ENCODE measurements at regions not wholly inside any gene's neighbourhood (a gene's known extent, or its start where the extent isn't known, plus 50 kb on each side); places are given as distances from the start of the nearest gene placed in this dataset.
A peak's percentile ranks its signal among the peaks of the same experiment; 100 is the strongest.
"Not testable (repeated sequence)": the region's sequence is repeated elsewhere in the genome, so short reads cannot be mapped to it uniquely, and the experiment has no call there.

GRCh38 chr12:69131077-69131476 lies 108.3 kb upstream of the CPSF6 start:
- DNase-seq (ENCODE audit: low read depth), result no peak

DNA sequence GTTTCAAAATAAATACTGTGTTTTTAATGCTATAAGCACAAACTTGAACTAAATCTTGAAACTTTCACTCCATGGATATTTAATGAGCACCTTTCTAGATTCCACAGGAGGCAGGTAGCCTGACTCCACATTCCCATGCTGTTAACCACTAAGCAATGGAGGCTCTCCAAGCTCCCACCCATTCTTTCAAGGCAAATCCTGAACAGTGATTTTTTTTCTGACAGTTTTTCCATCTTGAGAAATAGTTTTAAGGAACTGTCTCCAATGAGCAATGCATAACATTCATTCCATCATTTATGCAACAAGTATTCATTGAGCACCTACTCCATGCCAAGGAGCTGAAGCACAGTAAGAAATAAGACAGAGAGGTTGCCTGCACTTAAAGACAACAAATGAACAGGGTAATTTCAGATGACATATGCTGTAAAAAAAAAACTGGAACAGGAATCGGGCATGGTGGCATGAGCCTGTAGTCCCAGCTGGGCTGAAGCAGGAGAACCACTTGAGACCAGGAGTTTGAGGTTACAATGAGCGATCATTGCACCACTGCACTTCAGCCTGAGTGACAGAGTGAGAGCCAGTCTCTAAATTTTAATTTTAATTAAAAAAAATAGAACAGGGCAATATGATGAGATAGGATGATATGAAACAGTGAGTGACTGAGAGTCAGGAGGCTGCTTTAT lies 102.3 kb upstream of the CPSF6 start:
- DNase-seq (ENCODE audit: low read depth), result no peak

GRCh38 chr12:69141074-69141473 lies 98.3 kb upstream of the CPSF6 start:
- no peak for DNase-seq (ENCODE audit: low read depth)

- no peak for DNase-seq (ENCODE audit: low read depth)
Observed at GRCh38 chr12:69149270-69149669, 90.1 kb upstream of the CPSF6 start.

DNA sequence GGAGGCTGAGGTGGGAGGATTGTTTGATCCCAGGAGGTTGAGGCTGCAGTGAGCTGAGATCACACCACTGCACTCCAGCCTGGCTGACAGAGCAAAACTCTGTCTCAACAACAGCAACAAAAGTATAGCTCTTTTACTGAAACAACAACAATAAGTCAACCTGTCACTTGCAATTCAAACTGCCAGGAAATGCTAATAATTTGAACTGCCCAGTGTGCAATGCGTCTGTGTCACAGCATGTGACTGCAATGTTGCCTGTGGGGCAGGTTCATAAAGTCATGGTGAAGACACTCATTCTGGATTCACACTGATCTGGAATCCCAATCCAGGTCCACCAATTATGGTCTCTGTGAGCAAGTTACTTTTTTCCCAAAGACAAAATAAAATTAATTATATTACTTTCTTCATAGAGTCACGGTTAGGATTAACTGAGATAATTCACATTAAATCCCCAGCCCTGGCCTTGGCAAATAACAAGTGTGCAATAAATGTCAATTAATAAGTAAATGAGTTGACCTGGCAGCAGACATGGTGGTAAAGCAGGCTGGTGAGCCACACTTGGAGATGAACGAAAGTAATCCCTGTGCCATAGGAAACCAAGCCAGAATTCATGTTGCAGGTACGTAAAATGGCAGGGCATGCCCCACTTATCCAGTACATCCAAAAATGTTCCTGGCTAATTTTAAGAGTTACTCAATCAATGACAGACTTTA lies 89.1 kb upstream of the CPSF6 start:
- DNase-seq (ENCODE audit: low read depth), result no peak

DNA sequence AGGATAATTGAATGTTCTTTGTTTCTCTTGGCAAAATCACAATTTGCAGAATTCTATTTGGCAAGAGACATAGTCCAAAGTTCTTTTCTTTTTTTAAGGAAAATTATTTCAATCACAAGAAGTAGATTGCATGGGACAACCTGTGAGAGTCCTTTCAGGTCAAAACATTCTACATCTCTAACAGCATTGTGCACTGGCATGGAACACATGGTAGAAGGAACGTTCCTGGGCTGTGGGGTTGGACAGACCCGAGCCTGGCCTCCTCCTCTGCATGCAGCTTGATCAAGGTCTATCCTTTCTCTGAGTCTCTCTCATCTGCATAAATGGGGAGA lies 88.6 kb upstream of the CPSF6 start:
- DNase-seq (ENCODE audit: low read depth), result no peak

GRCh38 chr12:69151254-69151764 lies 88.1 kb upstream of the CPSF6 start:
- no peak for DNase-seq (ENCODE audit: low read depth)

- DNase-seq (ENCODE audit: low read depth), result peak; percentile 67
Observed at GRCh38 chr12:69154585-69155363, 84.6 kb upstream of the CPSF6 start.

DNA sequence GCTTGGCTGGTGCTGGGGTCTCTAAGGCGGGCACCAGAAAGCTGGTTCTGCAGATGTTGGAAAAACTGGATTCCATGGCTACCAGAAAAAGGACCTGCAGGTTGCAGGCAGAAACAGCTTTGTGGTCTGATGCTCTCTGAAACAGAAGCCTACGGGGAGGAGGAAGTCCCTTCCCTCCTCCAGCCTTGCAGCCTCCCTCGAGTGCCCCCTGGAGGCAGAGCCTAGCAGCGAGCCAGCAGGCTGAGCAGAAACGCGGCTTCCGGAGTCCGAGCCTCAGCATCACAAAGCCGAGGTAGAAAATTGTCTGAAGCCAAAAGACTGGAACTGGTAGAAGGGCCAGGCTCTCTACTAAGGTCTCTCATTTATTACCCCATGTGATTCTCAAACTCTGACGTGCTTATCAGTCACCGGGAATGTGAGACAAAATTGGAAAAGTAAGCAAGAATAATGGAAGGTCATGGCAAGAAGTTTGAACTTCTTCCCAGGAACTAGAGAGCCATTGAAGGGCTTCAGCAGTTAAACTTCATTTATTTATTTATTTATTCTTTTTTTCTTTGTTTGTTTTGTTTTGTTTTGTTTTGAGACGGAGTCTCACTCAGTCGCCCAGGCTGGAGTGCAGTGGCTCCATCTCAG lies 82.2 kb upstream of the CPSF6 start:
- peak; percentile 85 for DNase-seq (ENCODE audit: low read depth)

DNA sequence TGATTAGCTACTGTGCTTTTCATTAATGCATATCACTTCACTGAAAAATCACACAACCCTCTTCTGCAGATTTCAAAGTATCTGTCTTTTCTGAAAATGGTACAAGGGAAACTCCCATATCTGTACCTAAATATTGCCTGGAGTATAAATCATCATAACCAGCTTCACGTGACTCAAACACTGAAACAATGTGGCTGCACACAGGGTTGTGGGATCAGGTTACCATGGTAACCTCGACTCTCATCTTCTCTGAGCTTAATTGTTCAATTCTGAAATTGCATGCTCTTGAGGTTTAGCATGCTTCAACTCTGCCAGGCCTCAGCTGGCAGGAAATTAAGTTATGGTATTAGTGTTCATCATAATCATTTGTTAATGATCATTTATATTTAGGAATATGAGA lies 77.5 kb upstream of the CPSF6 start:
- no peak for DNase-seq (ENCODE audit: low read depth)

GRCh38 chr12:69163681-69164362 lies 75.5 kb upstream of the CPSF6 start:
- no peak for DNase-seq (ENCODE audit: low read depth)

GRCh38 chr12:69167648-69168165 lies 71.7 kb upstream of the CPSF6 start:
- DNase-seq (ENCODE audit: low read depth), result no peak

- no peak for DNase-seq (ENCODE audit: low read depth)
Observed at GRCh38 chr12:69168363-69168762, 71.0 kb upstream of the CPSF6 start.

DNA sequence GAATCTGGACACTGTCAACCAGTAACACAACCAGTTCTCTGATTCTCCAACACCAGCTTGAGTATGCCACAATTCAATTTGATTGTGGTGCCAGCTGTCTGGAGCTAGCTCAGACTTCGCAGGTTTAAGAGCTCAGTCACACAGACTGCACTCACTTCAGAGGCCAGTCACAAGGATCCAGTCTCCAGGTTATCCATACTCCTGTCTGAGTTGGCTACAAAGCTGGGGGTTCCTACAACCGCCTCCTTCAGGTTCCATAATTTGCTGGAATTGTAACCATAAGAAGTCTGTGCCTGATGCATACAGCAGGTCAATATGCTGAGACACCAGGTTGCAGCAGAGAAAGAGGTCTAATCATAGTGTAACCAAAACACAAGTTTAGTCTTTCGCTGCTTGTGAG lies 70.5 kb upstream of the CPSF6 start:
- DNase-seq (ENCODE audit: low read depth), result no peak

GRCh38 chr12:69170293-69170692 lies 69.1 kb upstream of the CPSF6 start:
- DNase-seq (ENCODE audit: low read depth), result no peak

DNA sequence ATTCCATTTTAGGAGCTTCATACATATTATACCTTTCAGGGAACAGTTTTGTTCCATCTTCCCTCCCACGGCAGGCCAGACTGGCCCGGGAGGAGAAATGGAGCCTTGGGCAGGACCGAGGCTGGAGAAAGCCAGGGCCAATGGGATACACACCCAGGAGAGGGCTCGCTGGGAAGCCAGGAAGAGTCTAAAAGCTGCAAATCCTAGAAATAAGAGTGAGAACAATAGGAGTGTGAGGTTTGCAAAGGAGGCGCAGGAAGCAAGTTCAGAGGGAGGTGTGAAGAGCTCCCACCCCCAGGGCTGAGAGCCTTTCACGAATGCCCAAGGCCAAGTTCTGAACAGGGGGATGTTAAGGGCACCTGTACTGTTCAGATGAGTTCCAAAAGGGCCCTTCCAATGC lies 67.5 kb upstream of the CPSF6 start:
- no peak for DNase-seq (ENCODE audit: low read depth)

- DNase-seq (ENCODE audit: low read depth), result no peak
Observed at GRCh38 chr12:69172491-69172890, 66.9 kb upstream of the CPSF6 start.

- DNase-seq (ENCODE audit: low read depth), result no peak
Observed at GRCh38 chr12:69173368-69173767, 66.0 kb upstream of the CPSF6 start.

GRCh38 chr12:69179786-69180185 lies 59.6 kb upstream of the CPSF6 start:
- no peak for DNase-seq (ENCODE audit: low read depth)

GRCh38 chr12:69187572-69187971 lies 51.8 kb upstream of the CPSF6 start:
- DNase-seq (ENCODE audit: low read depth), result not testable (repeated sequence)

DNA sequence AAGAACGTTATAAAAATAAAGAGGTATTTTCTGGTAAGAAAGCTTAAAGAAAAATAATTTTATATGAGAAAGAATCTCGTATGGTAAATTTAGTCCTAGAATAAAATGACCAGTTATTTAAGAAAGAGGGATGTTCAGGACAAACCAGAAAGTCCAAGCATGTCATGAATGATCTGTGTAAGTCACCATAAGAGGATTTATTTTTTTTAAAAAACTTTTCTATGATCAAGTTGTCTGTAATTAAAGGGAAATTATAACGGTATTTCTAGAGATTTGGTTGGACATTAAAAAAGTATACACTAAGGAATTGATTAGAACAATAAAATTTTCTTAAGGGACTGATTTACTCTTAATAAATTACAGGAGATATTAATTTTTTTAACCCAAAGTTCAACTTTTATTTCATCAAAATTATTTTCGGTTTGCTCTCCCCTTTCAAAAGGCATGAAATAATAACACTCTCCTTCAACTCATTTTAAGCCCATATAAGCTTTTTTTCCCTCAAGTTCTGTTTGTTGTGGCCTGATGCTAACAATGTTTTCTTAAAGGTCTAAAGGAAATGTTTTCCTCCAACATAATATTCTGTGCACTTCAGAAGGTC lies 49.9 kb upstream of the CPSF6 start:
- no peak for DNase-seq (ENCODE audit: low read depth)
